HG03354 (cell line): ENCODE measurements at regions not wholly inside any gene's neighbourhood (a gene's known extent, or its start where the extent isn't known, plus 50 kb on each side); places are given as distances from the start of the nearest gene placed in this dataset.

Source experiments
- ATAC-seq: cut with Tn5 transposase; IDR thresholded peaks from one replicate; pipeline ENCODE4 v1.9.1; 2021; ENCODE audit warnings: mild to moderate bottlenecking; ENCODE audit not compliant: unreplicated experiment, poor library complexity, severe bottlenecking

- no peak for ATAC-seq
These were observed 97.6 kb downstream of the SYNE3 start for GRCh38 chr14:95418858-95419257.

GRCh38 chr14:95417492-95417891, 97.8 kb upstream of the CLMN start:
- no peak for ATAC-seq

GRCh38 chr14:95415993-95416392, 96.3 kb upstream of the CLMN start:
- ATAC-seq, result no peak

GRCh38 chr14:95413289-95414215, 93.8 kb upstream of the CLMN start:
- ATAC-seq, result no peak

GRCh38 chr14:95410838-95411237, 91.1 kb upstream of the CLMN start:
- ATAC-seq, result no peak

GRCh38 chr14:95409477-95410272, 90.0 kb upstream of the CLMN start:
- ATAC-seq, result no peak

GRCh38 chr14:95408731-95409476, 89.2 kb upstream of the CLMN start:
- ATAC-seq, result no peak

DNA sequence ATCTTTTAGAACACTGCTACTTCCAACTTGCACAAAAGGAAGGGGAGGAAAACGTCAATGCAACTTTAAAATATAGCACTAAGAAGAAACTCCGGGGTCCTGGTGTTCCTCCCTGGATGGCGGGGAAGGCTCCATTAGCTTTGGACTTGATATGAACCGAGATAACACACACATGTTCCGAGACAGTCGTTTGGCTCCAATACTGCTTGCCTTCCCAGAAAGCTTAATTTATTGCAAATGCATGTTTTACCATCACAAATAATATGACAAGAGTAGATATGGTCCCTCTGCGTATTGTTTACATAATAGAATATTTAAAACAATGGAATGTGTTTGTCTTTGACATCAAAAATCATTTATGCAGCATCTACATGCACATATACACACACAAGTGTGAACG, 87.6 kb upstream of the CLMN start:
- no peak for ATAC-seq

GRCh38 chr14:95406756-95407277, 87.1 kb upstream of the CLMN start:
- ATAC-seq, result no peak

GRCh38 chr14:95404583-95404982, 84.9 kb upstream of the CLMN start:
- ATAC-seq, result no peak

DNA sequence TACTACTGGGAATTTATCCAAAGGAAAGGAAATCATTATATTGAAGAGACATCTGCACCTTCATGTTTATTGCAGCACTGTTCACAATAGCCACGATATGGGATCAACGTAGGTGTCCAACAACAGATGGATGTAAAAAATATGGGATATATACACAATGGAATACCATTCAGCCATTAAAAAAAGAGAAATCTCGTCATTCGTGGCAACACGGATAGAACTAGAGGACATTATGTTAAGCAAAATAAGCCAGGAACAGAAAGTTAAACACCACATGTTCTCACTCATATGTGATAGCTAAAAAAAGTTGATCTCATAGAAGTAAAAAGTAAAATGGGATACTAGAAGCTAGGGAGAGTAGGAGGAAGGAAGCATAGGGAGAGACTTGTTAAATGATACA, 82.9 kb upstream of the CLMN start:
- ATAC-seq, result no peak

DNA sequence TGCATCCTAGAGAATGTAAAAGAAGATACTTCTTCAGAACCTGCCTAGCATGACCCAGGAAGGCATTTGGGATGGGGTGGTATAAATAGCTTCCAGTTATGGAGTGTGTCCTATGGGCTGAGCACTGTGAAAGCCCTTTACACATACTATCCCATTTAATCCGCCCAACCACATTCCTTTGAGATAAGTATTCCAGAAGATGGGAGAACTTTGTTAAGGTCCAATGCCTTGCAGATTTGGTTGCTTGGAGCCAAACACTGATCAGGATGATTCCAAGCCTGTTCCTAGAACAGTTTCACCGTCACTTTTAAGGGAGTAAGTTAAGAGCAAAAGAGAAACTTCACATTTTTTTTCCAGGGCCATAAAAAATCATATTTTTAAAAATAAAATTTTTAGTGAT, 82.5 kb upstream of the CLMN start:
- ATAC-seq, result no peak

- no peak for ATAC-seq
These were observed 79.2 kb upstream of the CLMN start for GRCh38 chr14:95398630-95399547.

- no peak for ATAC-seq
These were observed 77.6 kb upstream of the CLMN start for GRCh38 chr14:95397325-95397724.

- no peak for ATAC-seq
These were observed 76.5 kb upstream of the CLMN start for GRCh38 chr14:95396221-95396620.

GRCh38 chr14:95395098-95395737, 75.5 kb upstream of the CLMN start:
- ATAC-seq, result no peak

GRCh38 chr14:95394297-95395097, 74.8 kb upstream of the CLMN start:
- ATAC-seq, result no peak

DNA sequence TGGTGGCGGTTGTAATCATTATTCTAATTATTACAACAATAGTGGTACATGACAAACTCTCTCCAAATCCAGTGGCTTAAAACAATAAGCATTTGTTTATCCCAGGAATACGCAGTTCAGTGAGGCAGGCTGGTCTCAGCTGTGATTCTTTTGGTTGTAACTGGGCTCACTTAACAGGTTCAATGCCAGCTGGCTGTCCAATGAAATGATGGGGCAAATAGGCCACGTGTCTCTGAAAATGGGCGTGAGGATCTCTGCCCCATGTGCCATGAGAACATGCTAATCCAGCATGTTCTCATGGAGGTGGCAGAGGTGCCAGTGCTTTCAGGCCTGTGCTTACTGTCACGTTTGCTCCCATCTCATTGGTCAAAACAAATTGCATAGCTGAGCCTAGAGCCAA, 73.1 kb upstream of the CLMN start:
- ATAC-seq, result no peak
